ENCODE measurements at regions not wholly inside any gene's neighbourhood (a gene's known extent, or its start where the extent isn't known, plus 50 kb on each side); places are given as distances from the start of the nearest gene placed in this dataset.

- Histone ChIP-seq H3K27ac (ENCODE audit: low read depth, low read length) (no peak overlapping the region), H3K9me3 (ENCODE audit: control insufficient read depth, insufficient read depth, low read length) (peaks cover 3% of the 10 kb centered on the region; the same call in 1 of the 2 replicates), H3K9me2 (replicated peaks; ENCODE audit: control insufficient read depth, low read length) (no peaks in the 10 kb centered on the region), H3K4me1 (ENCODE audit: control insufficient read depth, low read length) (no peaks in the 10 kb centered on the region), H3K27me3 (ENCODE audit: control insufficient read depth, low read length) (no peaks in the 10 kb centered on the region), H3F3A (ENCODE audit: control insufficient read depth, insufficient read depth) (no peaks in the 10 kb centered on the region), H3K4me2 (ENCODE audit: low read length) (no peak overlapping the region), H3K4me3 (ENCODE audit: low read length) (no peak overlapping the region), H3K79me2 (ENCODE audit: control insufficient read depth, low read length) (no peaks in the 10 kb centered on the region), H4K20me1 (ENCODE audit: control insufficient read depth, insufficient read depth, low read depth, low read length) (no peaks in the 10 kb centered on the region), H3K36me3 (ENCODE audit: control insufficient read depth, low read length) (no peaks in the 10 kb centered on the region)
- TF ChIP-seq EZH2phosphoT487 (IDR thresholded peaks at IDR 0.05; ENCODE audit: borderline replicate concordance, low read length) (no peak), CTCF (IDR thresholded peaks at IDR 0.05; ENCODE audit: low read depth, low read length, poor library complexity, severe bottlenecking) (no peak)
Observed at GRCh38 chr18:78514910-78515670, 464.5 kb upstream of the SALL3 start.

GRCh38 chr18:78517328-78517727 lies 462.3 kb upstream of the SALL3 start:
- no peaks in the 10 kb centered on the region for H3K36me3 ChIP-seq (ENCODE audit: control insufficient read depth, low read length)
- no peak overlapping the region for H3K27ac ChIP-seq (ENCODE audit: low read depth, low read length)
- peaks cover 3% of the 10 kb centered on the region; the same call in 1 of the 2 replicates for H3K9me3 ChIP-seq (ENCODE audit: control insufficient read depth, insufficient read depth, low read length)
- H4K20me1 ChIP-seq (ENCODE audit: control insufficient read depth, insufficient read depth, low read depth, low read length), result no peaks in the 10 kb centered on the region
- H3K79me2 ChIP-seq (ENCODE audit: control insufficient read depth, low read length), result no peaks in the 10 kb centered on the region
- no peak overlapping the region for H3K4me3 ChIP-seq (ENCODE audit: low read length)
- H3K9me2 ChIP-seq (replicated peaks; ENCODE audit: control insufficient read depth, low read length), result no peaks in the 10 kb centered on the region
- no peak for TF ChIP-seq CTCF (IDR thresholded peaks at IDR 0.05; ENCODE audit: low read depth, low read length, poor library complexity, severe bottlenecking)
- TF ChIP-seq EZH2phosphoT487 (IDR thresholded peaks at IDR 0.05; ENCODE audit: borderline replicate concordance, low read length), result no peak
- H3F3A ChIP-seq (ENCODE audit: control insufficient read depth, insufficient read depth), result no peaks in the 10 kb centered on the region
- no peaks in the 10 kb centered on the region for H3K27me3 ChIP-seq (ENCODE audit: control insufficient read depth, low read length)
- H3K4me2 ChIP-seq (ENCODE audit: low read length), result no peak overlapping the region
- no peaks in the 10 kb centered on the region for H3K4me1 ChIP-seq (ENCODE audit: control insufficient read depth, low read length)

GRCh38 chr18:78517973-78518372 lies 461.6 kb upstream of the SALL3 start:
- Histone ChIP-seq H3K9me3 (ENCODE audit: control insufficient read depth, insufficient read depth, low read length) (peaks cover 3% of the 10 kb centered on the region; the same call in 1 of the 2 replicates), H4K20me1 (ENCODE audit: control insufficient read depth, insufficient read depth, low read depth, low read length) (no peaks in the 10 kb centered on the region), H3K36me3 (ENCODE audit: control insufficient read depth, low read length) (no peaks in the 10 kb centered on the region), H3K9me2 (replicated peaks; ENCODE audit: control insufficient read depth, low read length) (no peaks in the 10 kb centered on the region), H3K4me3 (ENCODE audit: low read length) (no peak overlapping the region), H3K79me2 (ENCODE audit: control insufficient read depth, low read length) (no peaks in the 10 kb centered on the region), H3K27ac (ENCODE audit: low read depth, low read length) (no peak overlapping the region), H3F3A (ENCODE audit: control insufficient read depth, insufficient read depth) (no peaks in the 10 kb centered on the region), H3K27me3 (ENCODE audit: control insufficient read depth, low read length) (no peaks in the 10 kb centered on the region), H3K4me2 (ENCODE audit: low read length) (no peak overlapping the region), H3K4me1 (ENCODE audit: control insufficient read depth, low read length) (no peaks in the 10 kb centered on the region)
- TF ChIP-seq CTCF (IDR thresholded peaks at IDR 0.05; ENCODE audit: low read depth, low read length, poor library complexity, severe bottlenecking) (no peak), EZH2phosphoT487 (IDR thresholded peaks at IDR 0.05; ENCODE audit: borderline replicate concordance, low read length) (no peak)
